Karpas-422 (cell line): ENCODE measurements at regions not wholly inside any gene's neighbourhood (a gene's known extent, or its start where the extent isn't known, plus 50 kb on each side); places are given as distances from the start of the nearest gene placed in this dataset.

Experiments used
- DNase-seq: peaks from one replicate; pipeline ENCODE4 v3.0.0-alpha.2; 2015
- H2AFZ ChIP-seq: fragments of 200-600 bp; sonication (generic); 2 replicates; pipeline ENCODE4 v1.6.1; 2014; ENCODE audit warnings: antibody characterized with exemption, low read length, mixed read lengths
- H3K27ac ChIP-seq: fragments of 200-600 bp; sonication (generic); 2 replicates; pipeline ENCODE4 v1.5.1; 2014; ENCODE audit warnings: mild to moderate bottlenecking, low read length, moderate library complexity
- H3K27me3 ChIP-seq: fragments of 200-600 bp; sonication (generic); 2 replicates; pipeline ENCODE4 v1.6.1; 2014; ENCODE audit warnings: low read length, mixed read lengths
- H3K36me3 ChIP-seq: fragments of 200-600 bp; sonication (generic); 2 replicates; pipeline ENCODE4 v1.6.1; 2014; ENCODE audit warnings: low read length, mixed read lengths; ENCODE audit not compliant: insufficient read depth
- H3K4me1 ChIP-seq: fragments of 200-600 bp; sonication (generic); 2 replicates; pipeline ENCODE4 v1.6.1; 2014; ENCODE audit warnings: mild to moderate bottlenecking, low read length, mixed read lengths
- H3K4me2 ChIP-seq: fragments of 200-600 bp; sonication (generic); 2 replicates; pipeline ENCODE4 v1.6.1; 2014; ENCODE audit warnings: low read length, low read depth, mild to moderate bottlenecking; ENCODE audit not compliant: poor library complexity, severe bottlenecking
- H3K4me3 ChIP-seq: fragments of 200-600 bp; sonication (generic); 2 replicates; pipeline ENCODE4 v1.5.1; 2014; ENCODE audit warnings: mild to moderate bottlenecking, antibody characterized with exemption, low read length, mixed read lengths
- H3K79me2 ChIP-seq: fragments of 200-600 bp; sonication (generic); 2 replicates; pipeline ENCODE4 v1.6.1; 2014; ENCODE audit warnings: mild to moderate bottlenecking, low read length, mixed read lengths
- H3K9ac ChIP-seq: fragments of 200-600 bp; sonication (generic); 2 replicates; pipeline ENCODE4 v1.6.0; 2014; ENCODE audit warnings: low read length
- H3K9me2 ChIP-seq: fragments of 200-600 bp; sonication (generic), shearing (Covaris generic); replicated peaks from 2 replicates; pipeline ENCODE4 v1.6.0; 2014; ENCODE audit warnings: mild to moderate bottlenecking, low read length, moderate library complexity; ENCODE audit not compliant: insufficient read depth
- H3K9me3 ChIP-seq: fragments of 300-700, 200-600 bp; sonication (generic); 2 replicates; pipeline ENCODE4 v1.6.1; 2014; ENCODE audit warnings: low read length, mixed read lengths
- H4K20me1 ChIP-seq: fragments of 200-600 bp; sonication (generic); 2 replicates; pipeline ENCODE4 v1.6.1; 2014; ENCODE audit warnings: mild to moderate bottlenecking, antibody characterized with exemption, low read length, low read depth; ENCODE audit not compliant: insufficient read depth

DNA sequence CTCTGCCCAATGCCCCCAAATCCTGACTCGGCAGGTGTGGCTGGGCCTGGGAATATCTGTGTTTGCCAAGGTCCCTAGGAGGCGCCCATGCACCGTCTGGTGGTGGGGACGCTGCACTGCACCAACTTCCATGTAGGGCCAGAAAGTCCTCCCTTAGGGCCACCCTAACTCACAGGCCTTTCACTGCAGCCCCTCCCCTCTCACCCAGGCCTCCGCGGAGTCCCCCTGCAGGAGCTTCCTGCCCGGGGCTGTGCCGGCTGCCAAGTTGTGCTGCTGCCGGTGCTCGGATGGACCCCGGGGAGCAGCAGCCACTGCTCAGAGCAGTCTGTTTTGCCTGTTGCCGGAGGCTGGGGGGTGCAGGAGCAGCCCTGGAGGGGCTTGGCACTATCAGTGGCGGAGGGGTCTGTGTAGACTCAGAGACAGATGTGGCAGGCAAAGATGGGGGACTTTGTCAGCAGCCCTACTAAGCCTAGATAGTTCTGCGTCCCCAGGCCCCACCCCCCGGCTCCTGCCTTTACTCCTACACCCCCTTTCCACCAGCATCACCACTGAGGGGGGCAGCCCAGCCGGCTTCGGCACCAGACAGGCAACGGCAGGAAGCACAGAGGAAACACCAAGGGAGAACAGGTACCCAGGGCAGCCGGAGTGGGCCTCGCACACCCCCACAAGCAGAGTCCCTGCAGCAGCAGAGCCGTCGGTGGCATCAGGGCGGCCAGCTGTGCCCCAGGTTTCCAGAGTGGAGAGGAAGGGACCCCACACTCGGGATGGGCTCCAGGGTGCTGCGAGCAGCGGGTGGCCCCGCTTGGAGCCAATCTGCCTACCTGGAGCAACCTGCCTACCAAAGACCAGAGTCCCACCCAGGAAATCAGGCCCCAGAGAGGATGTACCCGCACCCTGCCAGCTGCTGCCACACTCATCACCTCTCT lies 124.3 kb downstream of the TRIM29 start:
- no peaks in the 10 kb centered on the region for H3K9me3 ChIP-seq
- H3K4me1 ChIP-seq: no peaks in the 10 kb centered on the region
- H3K27me3 ChIP-seq: no peaks in the 10 kb centered on the region
- H3K27ac ChIP-seq: no peak overlapping the region
- H3K36me3 ChIP-seq: no peaks in the 10 kb centered on the region
- no peaks in the 10 kb centered on the region for H3K79me2 ChIP-seq
- H3K4me3 ChIP-seq: no peak overlapping the region
- H2AFZ ChIP-seq: no peak overlapping the region
- H3K9ac ChIP-seq: no peak overlapping the region
- H3K9me2 ChIP-seq: no peaks in the 10 kb centered on the region
- H4K20me1 ChIP-seq: no peaks in the 10 kb centered on the region
- H3K4me2 ChIP-seq: no peak overlapping the region
- DNase-seq: peak; percentile 48

DNA sequence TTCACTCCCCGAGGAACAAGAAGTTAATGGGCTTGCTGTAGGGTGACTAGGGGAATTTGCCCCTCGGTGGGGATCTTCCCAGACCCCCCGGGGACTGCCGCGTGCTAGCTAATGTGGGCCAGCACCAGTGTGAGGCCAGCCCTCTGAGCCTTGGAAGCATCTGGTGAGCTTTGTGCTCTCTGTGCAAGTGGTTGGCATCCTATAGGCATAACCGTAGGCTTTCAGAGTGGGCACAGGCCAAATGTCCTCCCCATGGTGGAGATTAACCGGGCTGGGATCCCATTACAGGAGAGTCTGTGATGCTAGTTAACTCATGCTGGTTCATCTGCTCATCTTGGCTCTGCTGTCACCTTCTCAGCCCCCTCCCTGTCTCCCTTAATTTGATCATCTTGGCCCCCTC lies 125.7 kb downstream of the TRIM29 start:
- Histone ChIP-seq H2AFZ (no peak overlapping the region), H3K9me3 (no peaks in the 10 kb centered on the region), H3K36me3 (no peaks in the 10 kb centered on the region), H3K9ac (no peak overlapping the region), H3K27me3 (no peaks in the 10 kb centered on the region), H4K20me1 (no peaks in the 10 kb centered on the region), H3K27ac (no peak overlapping the region), H3K4me2 (no peak overlapping the region), H3K4me3 (no peak overlapping the region), H3K9me2 (no peaks in the 10 kb centered on the region), H3K4me1 (no peaks in the 10 kb centered on the region), H3K79me2 (no peaks in the 10 kb centered on the region)
- no peak for DNase-seq

DNA sequence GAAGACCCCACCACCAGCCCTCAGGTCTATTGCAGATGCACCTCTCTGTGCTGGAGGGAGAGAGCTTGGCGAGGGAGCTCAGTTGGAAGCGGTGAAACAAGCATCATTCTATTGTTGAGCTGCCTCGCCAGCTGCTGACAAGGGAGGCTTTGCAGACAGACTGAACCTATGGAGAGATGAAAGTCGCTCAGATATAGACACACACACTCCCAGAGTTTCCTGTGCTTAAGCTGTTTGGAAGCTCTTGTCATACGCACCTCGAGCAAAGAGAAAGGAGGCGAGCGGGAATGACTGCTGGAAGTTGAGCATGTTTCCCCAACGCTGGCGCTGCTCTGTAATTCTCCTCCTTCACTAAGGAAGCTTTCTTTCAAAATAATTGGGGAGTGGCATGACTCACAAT lies 126.1 kb downstream of the TRIM29 start:
- no peak for DNase-seq
- Histone ChIP-seq H3K4me3 (no peak overlapping the region), H3K27ac (no peak overlapping the region), H2AFZ (no peak overlapping the region), H3K27me3 (no peaks in the 10 kb centered on the region), H3K4me1 (no peaks in the 10 kb centered on the region), H3K9me3 (no peaks in the 10 kb centered on the region), H4K20me1 (no peaks in the 10 kb centered on the region), H3K4me2 (no peak overlapping the region), H3K9ac (no peak overlapping the region), H3K9me2 (no peaks in the 10 kb centered on the region), H3K79me2 (no peaks in the 10 kb centered on the region), H3K36me3 (no peaks in the 10 kb centered on the region)

DNA sequence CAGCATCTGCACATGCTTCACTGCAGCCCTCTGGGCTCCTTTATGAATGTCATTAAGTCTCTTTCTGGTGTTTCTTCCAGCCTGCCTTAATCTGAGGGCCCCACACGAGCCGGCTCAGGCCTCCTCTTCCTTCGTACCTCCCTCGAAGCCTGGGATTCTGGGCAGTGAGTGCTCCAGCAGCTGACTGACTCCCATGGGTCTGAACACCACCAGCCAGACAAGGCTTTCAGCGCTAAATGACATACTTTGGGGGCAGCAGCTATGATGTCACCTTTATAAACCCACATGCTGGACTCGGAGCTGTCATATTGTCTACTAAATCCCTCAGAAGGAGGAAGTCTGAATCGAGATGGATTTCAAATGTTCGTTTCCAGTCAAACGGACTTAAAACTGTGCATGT lies 127.1 kb downstream of the TRIM29 start:
- no peak overlapping the region for H3K9ac ChIP-seq
- no peaks in the 10 kb centered on the region for H3K4me1 ChIP-seq
- no peak overlapping the region for H3K27ac ChIP-seq
- H3K4me3 ChIP-seq: no peak overlapping the region
- no peaks in the 10 kb centered on the region for H3K36me3 ChIP-seq
- no peaks in the 10 kb centered on the region for H3K79me2 ChIP-seq
- no peaks in the 10 kb centered on the region for H3K9me2 ChIP-seq
- H3K27me3 ChIP-seq: no peaks in the 10 kb centered on the region
- no peaks in the 10 kb centered on the region for H4K20me1 ChIP-seq
- no peak for DNase-seq
- H3K4me2 ChIP-seq: no peak overlapping the region
- H3K9me3 ChIP-seq: no peaks in the 10 kb centered on the region
- no peak overlapping the region for H2AFZ ChIP-seq

DNA sequence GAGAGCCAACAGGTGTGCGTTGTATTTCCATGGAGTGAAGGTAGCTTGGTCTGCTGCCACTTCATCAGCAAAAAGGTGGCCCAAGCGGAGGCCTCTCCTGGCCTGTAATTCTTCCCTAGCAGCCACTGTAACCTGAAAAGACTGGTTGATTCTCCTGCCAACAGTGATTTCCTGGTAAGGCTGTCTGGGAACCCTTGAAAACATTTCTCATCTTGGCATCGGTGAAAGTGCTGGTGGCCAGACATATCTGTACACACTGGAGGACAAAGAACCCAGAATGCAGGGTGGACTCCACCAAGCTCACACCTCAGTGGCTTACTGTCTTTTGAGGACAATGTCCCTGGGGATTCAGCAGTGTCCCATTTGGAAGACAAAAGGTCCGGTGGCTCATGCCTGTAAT lies 128.0 kb downstream of the TRIM29 start:
- no peaks in the 10 kb centered on the region for H3K4me1 ChIP-seq
- H3K9ac ChIP-seq: no peak overlapping the region
- no peaks in the 10 kb centered on the region for H3K79me2 ChIP-seq
- no peak overlapping the region for H3K4me3 ChIP-seq
- H2AFZ ChIP-seq: no peak overlapping the region
- no peaks in the 10 kb centered on the region for H3K36me3 ChIP-seq
- H4K20me1 ChIP-seq: no peaks in the 10 kb centered on the region
- H3K27ac ChIP-seq: no peak overlapping the region
- no peak overlapping the region for H3K4me2 ChIP-seq
- H3K27me3 ChIP-seq: no peaks in the 10 kb centered on the region
- H3K9me3 ChIP-seq: no peaks in the 10 kb centered on the region
- H3K9me2 ChIP-seq: no peaks in the 10 kb centered on the region
- no peak for DNase-seq

DNA sequence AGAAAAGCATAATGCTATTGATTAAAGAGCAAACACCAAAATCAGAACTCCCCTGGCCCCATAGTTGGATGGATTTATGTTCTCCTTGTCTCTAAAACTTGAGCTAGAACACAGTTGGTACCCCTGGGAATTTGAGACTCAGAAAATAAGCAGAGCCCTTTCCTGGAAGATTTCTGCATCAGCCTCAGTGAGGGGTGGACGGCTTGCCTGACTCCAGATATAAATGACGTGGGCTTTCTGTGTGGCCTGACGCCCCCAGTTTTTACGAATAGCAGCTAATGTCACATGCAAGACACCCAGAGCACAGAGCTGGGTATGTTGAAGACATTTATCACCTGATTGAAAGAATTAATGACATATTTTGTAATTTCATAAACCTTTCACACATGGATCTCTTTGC lies 130.8 kb downstream of the TRIM29 start:
- H3K9me2 ChIP-seq: no peaks in the 10 kb centered on the region
- no peaks in the 10 kb centered on the region for H3K36me3 ChIP-seq
- no peak overlapping the region for H2AFZ ChIP-seq
- H3K4me1 ChIP-seq: no peaks in the 10 kb centered on the region
- H3K27me3 ChIP-seq: no peaks in the 10 kb centered on the region
- H3K4me3 ChIP-seq: no peak overlapping the region
- no peak for DNase-seq
- no peaks in the 10 kb centered on the region for H3K79me2 ChIP-seq
- no peak overlapping the region for H3K27ac ChIP-seq
- H3K9me3 ChIP-seq: no peaks in the 10 kb centered on the region
- no peak overlapping the region for H3K4me2 ChIP-seq
- no peaks in the 10 kb centered on the region for H4K20me1 ChIP-seq
- no peak overlapping the region for H3K9ac ChIP-seq

DNA sequence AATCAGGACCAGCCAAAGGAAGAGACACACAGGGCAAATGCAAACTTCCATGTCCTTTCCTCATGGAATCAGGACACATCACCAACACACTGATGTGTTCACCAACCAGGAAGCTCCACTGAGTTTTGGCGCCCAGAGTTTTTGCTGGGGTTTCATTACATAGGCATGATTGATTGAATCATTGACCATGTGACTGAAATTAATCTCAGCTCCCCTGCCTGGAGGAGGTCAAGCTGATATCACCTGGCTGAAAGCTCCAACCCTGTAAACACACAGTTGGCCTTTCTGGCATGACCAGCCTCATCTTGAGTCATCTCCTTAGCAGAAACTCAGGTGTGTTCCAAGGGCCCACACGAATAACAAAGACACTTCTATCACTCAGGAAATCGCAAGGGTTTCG lies 133.2 kb downstream of the TRIM29 start:
- DNase-seq: no peak
- Histone ChIP-seq H3K27ac (no peak overlapping the region), H3K27me3 (no peaks in the 10 kb centered on the region), H3K79me2 (no peaks in the 10 kb centered on the region), H2AFZ (no peak overlapping the region), H3K4me3 (no peak overlapping the region), H3K9me2 (no peaks in the 10 kb centered on the region), H3K9ac (no peak overlapping the region), H3K4me2 (no peak overlapping the region), H3K4me1 (no peaks in the 10 kb centered on the region), H3K36me3 (no peaks in the 10 kb centered on the region), H4K20me1 (no peaks in the 10 kb centered on the region), H3K9me3 (no peaks in the 10 kb centered on the region)

DNA sequence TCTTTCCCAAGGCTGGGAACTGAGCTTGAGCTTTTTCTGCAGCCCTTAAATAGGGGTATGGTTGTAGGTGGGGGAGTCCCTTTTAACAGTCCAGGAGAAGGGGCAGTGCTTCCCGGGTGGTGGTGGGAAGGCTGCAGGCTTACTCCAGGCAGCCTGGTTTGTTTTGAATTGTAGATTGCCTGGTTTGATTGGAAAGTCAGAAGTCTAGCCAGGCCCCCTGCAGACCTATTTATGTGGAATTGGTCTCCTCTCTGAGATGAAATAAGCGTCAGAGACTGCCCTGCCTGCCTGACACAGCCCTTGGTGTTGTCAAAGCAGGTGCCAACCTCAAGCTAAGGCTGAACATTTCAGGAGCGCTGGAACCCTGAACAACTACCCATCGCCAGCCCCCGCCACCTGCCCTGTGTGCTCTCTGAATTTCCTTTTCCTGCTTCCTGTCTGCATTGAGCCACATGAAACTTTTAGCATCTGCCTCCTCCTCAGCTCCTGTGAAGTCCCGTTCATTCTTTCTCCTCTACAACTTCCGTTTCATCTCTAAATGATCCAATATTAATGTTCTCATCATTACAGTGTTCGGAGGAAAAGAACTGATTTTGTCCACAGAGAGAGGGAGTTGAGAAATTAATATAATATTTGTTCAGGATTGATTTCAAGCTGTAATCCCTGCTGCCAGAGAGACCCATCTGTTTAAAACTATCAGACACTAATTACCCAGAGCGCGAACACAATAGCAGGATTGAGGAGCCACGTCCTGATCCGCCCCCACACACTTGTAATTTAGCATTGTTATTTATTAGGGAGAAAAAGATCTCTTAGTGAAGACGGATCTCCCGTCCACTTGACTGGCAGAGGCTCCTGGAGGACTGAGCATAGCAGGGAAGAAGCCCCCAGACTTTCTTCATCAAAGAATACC lies 136.5 kb downstream of the TRIM29 start:
- H3K4me2 ChIP-seq: no peak overlapping the region
- no peak overlapping the region for H3K9ac ChIP-seq
- DNase-seq: no peak
- no peak overlapping the region for H3K27ac ChIP-seq
- H3K36me3 ChIP-seq: no peaks in the 10 kb centered on the region
- H3K4me1 ChIP-seq: no peaks in the 10 kb centered on the region
- H3K79me2 ChIP-seq: no peaks in the 10 kb centered on the region
- no peak overlapping the region for H3K4me3 ChIP-seq
- no peaks in the 10 kb centered on the region for H3K9me3 ChIP-seq
- H4K20me1 ChIP-seq: no peaks in the 10 kb centered on the region
- H2AFZ ChIP-seq: no peak overlapping the region
- H3K9me2 ChIP-seq: no peaks in the 10 kb centered on the region
- H3K27me3 ChIP-seq: no peaks in the 10 kb centered on the region
